ENCODE measurements at regions not wholly inside any gene's neighbourhood (a gene's known extent, or its start where the extent isn't known, plus 50 kb on each side); places are given as distances from the start of the nearest gene placed in this dataset.

GRCh38 chr3:181518222-181518621 is 193.5 kb upstream of the SOX2 start:
- Histone ChIP-seq H3K36me3 (ENCODE audit: control insufficient read depth in 2 of 2, insufficient read depth in 1 of 2, low read length in 2 of 2) (no peaks in the 10 kb centered on the region), H3K9me3 (ENCODE audit: control insufficient read depth, insufficient read depth, low read depth, low read length) (no peaks in the 10 kb centered on the region), H3K4me3 (ENCODE audit: low read depth, low read length) (no peak overlapping the region), H3K4me1 (ENCODE audit: control insufficient read depth, insufficient read depth, low read length) (no peaks in the 10 kb centered on the region), H3K27ac (ENCODE audit: extremely low read depth, low read depth, low read length) (no peak overlapping the region)
- CTCF ChIA-PET, result no interaction called here
- POLR2A ChIA-PET, result no interaction called here
- 0 out of 2 replicates have a peak, but pooled peaks have one; percentile 23 for TF ChIP-seq ZNF596 (tag by site-specific recombination; IDR thresholded peaks at IDR 0.05)
- no peak for TF ChIP-seq ZNF549 (tag by site-specific recombination; IDR thresholded peaks at IDR 0.05)

- H3K9me3 ChIP-seq (ENCODE audit: control insufficient read depth, insufficient read depth, low read depth, low read length), result no peaks in the 10 kb centered on the region
- H3K4me3 ChIP-seq (ENCODE audit: low read depth, low read length), result no peak overlapping the region
- no peaks in the 10 kb centered on the region for H3K36me3 ChIP-seq (ENCODE audit: control insufficient read depth in 2 of 2, insufficient read depth in 1 of 2, low read length in 2 of 2)
- no peaks in the 10 kb centered on the region for H3K4me1 ChIP-seq (ENCODE audit: control insufficient read depth, insufficient read depth, low read length)
- POLR2A ChIA-PET, result no interaction called here
- CTCF ChIA-PET, result interaction anchor here (1.9 kb wide), 1 partner anchor 189 kb away, joined by 9 read pairs; no protein-coding TSS in a partner anchor
- H3K27ac ChIP-seq (ENCODE audit: extremely low read depth, low read depth, low read length), result no peak overlapping the region
- TF ChIP-seq ZNF830 (tag by site-specific recombination; IDR thresholded peaks at IDR 0.05; ENCODE audit: low read depth) (no peak), ZNF639 (tag by site-specific recombination; IDR thresholded peaks at IDR 0.05) (no peak), REPIN1 (tag by site-specific recombination; IDR thresholded peaks at IDR 0.05; ENCODE audit: low read depth) (no peak), ZNF274 (IDR thresholded peaks at IDR 0.05; ENCODE audit: low read length) (no peak), ZNF274 (tag by site-specific recombination; IDR thresholded peaks at IDR 0.05; ENCODE audit: borderline replicate concordance) (no peak), ZNF214 (tag by site-specific recombination; IDR thresholded peaks at IDR 0.05; ENCODE audit: borderline replicate concordance) (no peak), ZNF280C (tag by site-specific recombination; IDR thresholded peaks at IDR 0.05) (no peak), ZIC2 (tag by site-specific recombination; IDR thresholded peaks at IDR 0.05) (no peak), ZNF184 (tag by site-specific recombination; IDR thresholded peaks at IDR 0.05) (no peak), MEIS1 (CRISPR knock-in tag; IDR thresholded peaks at IDR 0.05; ENCODE audit: borderline replicate concordance) (no peak), ZFP37 (tag by site-specific recombination; IDR thresholded peaks at IDR 0.05) (no peak), FEZF1 (tag by site-specific recombination; IDR thresholded peaks at IDR 0.05) (no peak), ZNF664 (tag by site-specific recombination; IDR thresholded peaks at IDR 0.05) (no peak), ZNF426 (tag by site-specific recombination; IDR thresholded peaks at IDR 0.05) (peak; percentile 47), ZNF677 (tag by site-specific recombination; IDR thresholded peaks at IDR 0.05) (no peak), ZNF366 (tag by site-specific recombination; conservative IDR thresholded peaks at IDR 0.05) (no peak), BCL11A (tag by site-specific recombination; IDR thresholded peaks at IDR 0.05; ENCODE audit: low read depth) (no peak), ZNF211 (tag by site-specific recombination; IDR thresholded peaks at IDR 0.05; ENCODE audit: low read depth) (no peak), ZNF394 (tag by site-specific recombination; IDR thresholded peaks at IDR 0.05; ENCODE audit: borderline replicate concordance) (peak; percentile 59; the same call in 1 of the 2 replicates), ZNF518A (tag by site-specific recombination; conservative IDR thresholded peaks at IDR 0.05; ENCODE audit: low read depth) (peak; percentile 56; the same call in 1 of the 2 replicates), ZNF362 (tag by site-specific recombination; IDR thresholded peaks at IDR 0.05) (no peak)
- TF ChIP-seq, protein P1, sequence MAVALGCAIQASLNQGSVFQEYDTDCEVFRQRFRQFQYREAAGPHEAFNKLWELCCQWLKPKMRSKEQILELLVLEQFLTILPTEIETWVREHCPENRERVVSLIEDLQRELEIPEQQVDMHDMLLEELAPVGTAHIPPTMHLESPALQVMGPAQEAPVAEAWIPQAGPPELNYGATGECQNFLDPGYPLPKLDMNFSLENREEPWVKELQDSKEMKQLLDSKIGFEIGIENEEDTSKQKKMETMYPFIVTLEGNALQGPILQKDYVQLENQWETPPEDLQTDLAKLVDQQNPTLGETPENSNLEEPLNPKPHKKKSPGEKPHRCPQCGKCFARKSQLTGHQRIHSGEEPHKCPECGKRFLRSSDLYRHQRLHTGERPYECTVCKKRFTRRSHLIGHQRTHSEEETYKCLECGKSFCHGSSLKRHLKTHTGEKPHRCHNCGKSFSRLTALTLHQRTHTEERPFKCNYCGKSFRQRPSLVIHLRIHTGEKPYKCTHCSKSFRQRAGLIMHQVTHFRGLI (tag by site-specific recombination; IDR thresholded peaks at IDR 0.05), result no peak
These were observed 198.9 kb upstream of the SOX2 start for GRCh38 chr3:181512787-181513186.

All from HEK293 (cell line).